ENCODE measurements at regions not wholly inside any gene's neighbourhood (a gene's known extent, or its start where the extent isn't known, plus 50 kb on each side); places are given as distances from the start of the nearest gene placed in this dataset.

DNA sequence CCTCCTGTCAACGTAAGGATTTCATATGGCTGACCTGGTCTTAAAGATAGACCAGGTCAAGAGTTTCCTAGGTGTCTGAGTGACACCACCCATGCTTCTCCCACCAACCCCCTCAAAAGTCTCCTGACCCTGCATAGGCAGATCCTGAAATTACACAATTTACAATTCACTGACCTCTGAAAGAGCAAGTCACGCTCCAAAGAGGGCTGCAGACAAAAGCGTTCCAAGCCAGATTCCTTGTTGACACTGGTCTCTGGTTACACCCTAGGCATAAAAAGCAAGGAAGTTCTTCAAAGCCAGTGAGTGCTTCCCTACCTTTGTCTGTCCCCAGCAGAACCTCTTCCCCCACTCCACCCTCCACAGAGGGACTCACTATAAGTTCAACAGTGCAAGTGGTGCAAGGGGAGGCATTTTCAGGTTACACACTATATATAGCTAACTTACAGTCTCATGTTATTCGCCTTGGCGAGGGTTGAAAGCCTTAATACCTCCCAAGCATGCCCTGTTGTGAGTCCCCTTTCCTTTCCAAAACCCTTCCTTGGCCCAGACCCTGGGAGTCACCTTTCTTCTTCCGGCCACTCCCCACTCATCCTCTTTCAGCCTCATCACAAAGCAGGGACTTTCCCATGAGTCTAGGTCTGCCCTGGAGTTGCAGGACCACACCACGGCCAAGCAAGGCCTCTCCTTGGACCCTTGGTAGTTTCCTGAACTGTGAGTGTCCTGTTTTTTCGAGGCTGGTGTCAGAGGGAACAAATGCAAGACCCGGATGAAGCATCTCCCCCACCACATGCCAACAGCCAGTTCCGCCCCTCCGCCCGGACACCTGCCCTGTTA is 58.0 kb upstream of the KLF3 start (continued):
- TF ChIP-seq CBFB (CRISPR knock-in tag; IDR thresholded peaks at IDR 0.05; ENCODE audit: low read depth) (no peak), IRF2 (CRISPR knock-in tag; IDR thresholded peaks at IDR 0.05; ENCODE audit: borderline replicate concordance, low read depth) (no peak), ZNF121 (CRISPR knock-in tag; IDR thresholded peaks at IDR 0.05) (no peak), ETV6 (CRISPR knock-in tag; IDR thresholded peaks at IDR 0.05) (no peak), TEAD4 (CRISPR knock-in tag; IDR thresholded peaks at IDR 0.05) (no peak), ZNF232 (CRISPR knock-in tag; IDR thresholded peaks at IDR 0.05) (no peak), OVOL2 (CRISPR knock-in tag; IDR thresholded peaks at IDR 0.05; ENCODE audit: borderline replicate concordance) (no peak), NFATC4 (CRISPR knock-in tag; IDR thresholded peaks at IDR 0.05) (no peak), NFYB (CRISPR knock-in tag; conservative IDR thresholded peaks at IDR 0.05; ENCODE audit: low read depth) (no peak), EMX1 (CRISPR knock-in tag; IDR thresholded peaks at IDR 0.05) (no peak)
- TF ChIP-seq, protein P1, sequence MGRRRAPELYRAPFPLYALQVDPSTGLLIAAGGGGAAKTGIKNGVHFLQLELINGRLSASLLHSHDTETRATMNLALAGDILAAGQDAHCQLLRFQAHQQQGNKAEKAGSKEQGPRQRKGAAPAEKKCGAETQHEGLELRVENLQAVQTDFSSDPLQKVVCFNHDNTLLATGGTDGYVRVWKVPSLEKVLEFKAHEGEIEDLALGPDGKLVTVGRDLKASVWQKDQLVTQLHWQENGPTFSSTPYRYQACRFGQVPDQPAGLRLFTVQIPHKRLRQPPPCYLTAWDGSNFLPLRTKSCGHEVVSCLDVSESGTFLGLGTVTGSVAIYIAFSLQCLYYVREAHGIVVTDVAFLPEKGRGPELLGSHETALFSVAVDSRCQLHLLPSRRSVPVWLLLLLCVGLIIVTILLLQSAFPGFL (CRISPR knock-in tag; IDR thresholded peaks at IDR 0.05; ENCODE audit: borderline replicate concordance): no peak
- TF ChIP-seq, protein P2, sequence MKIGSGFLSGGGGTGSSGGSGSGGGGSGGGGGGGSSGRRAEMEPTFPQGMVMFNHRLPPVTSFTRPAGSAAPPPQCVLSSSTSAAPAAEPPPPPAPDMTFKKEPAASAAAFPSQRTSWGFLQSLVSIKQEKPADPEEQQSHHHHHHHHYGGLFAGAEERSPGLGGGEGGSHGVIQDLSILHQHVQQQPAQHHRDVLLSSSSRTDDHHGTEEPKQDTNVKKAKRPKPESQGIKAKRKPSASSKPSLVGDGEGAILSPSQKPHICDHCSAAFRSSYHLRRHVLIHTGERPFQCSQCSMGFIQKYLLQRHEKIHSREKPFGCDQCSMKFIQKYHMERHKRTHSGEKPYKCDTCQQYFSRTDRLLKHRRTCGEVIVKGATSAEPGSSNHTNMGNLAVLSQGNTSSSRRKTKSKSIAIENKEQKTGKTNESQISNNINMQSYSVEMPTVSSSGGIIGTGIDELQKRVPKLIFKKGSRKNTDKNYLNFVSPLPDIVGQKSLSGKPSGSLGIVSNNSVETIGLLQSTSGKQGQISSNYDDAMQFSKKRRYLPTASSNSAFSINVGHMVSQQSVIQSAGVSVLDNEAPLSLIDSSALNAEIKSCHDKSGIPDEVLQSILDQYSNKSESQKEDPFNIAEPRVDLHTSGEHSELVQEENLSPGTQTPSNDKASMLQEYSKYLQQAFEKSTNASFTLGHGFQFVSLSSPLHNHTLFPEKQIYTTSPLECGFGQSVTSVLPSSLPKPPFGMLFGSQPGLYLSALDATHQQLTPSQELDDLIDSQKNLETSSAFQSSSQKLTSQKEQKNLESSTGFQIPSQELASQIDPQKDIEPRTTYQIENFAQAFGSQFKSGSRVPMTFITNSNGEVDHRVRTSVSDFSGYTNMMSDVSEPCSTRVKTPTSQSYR (CRISPR knock-in tag; IDR thresholded peaks at IDR 0.05): no peak

DNA sequence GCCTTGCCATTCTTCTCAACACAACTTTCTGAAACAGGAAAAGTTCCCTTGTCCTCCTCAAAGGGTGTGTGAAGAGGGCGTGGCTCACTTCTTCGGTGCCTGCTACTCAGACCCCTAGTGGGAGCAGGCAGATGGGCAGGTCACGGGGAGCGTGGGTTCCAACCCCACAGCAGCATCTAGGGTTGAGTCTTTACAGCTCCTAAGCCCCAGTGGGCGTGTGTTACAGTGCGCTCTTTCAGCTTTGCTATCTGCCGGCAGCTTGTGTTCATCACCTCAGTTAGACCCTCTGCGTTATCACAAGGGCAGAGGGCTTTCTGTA is 57.5 kb upstream of the KLF3 start:
- DNase-seq (ENCODE audit: low spot score) (no peak), ATAC-seq (0 out of 2 replicates have a peak, but pooled peaks have one; percentile 12)
- H3K9me3 Mint-ChIP-seq: peaks cover 11% of the 10 kb centered on the region
- H3K27me3 Mint-ChIP-seq (ENCODE audit: low read depth): no peaks in the 10 kb centered on the region; the same call in 1 of the 2 replicates
- peaks cover 47% of the 10 kb centered on the region for H3K4me1 Mint-ChIP-seq
- no peaks in the 10 kb centered on the region for H3K36me3 Mint-ChIP-seq
- POLR2A ChIA-PET: no interaction called here
- CTCF ChIA-PET: no interaction called here
- H3K27ac Mint-ChIP-seq: peak overlapping the region; percentile 17; the same call in 1 of the 2 replicates
- no peak for TF ChIP-seq ZNF121 (CRISPR knock-in tag; IDR thresholded peaks at IDR 0.05)
- no peak for TF ChIP-seq ZNF317 (CRISPR knock-in tag; IDR thresholded peaks at IDR 0.05; ENCODE audit: borderline replicate concordance, low read depth)
- no peak for TF ChIP-seq ZNF138 (CRISPR knock-in tag; conservative IDR thresholded peaks at IDR 0.05)
- TF ChIP-seq ZNF219 (CRISPR knock-in tag; IDR thresholded peaks at IDR 0.05; ENCODE audit: borderline replicate concordance): no peak
- no peak for TF ChIP-seq GABPB1 (CRISPR knock-in tag; IDR thresholded peaks at IDR 0.05)
- TF ChIP-seq IRF2 (CRISPR knock-in tag; IDR thresholded peaks at IDR 0.05; ENCODE audit: borderline replicate concordance, low read depth): no peak
- TF ChIP-seq, protein P3, sequence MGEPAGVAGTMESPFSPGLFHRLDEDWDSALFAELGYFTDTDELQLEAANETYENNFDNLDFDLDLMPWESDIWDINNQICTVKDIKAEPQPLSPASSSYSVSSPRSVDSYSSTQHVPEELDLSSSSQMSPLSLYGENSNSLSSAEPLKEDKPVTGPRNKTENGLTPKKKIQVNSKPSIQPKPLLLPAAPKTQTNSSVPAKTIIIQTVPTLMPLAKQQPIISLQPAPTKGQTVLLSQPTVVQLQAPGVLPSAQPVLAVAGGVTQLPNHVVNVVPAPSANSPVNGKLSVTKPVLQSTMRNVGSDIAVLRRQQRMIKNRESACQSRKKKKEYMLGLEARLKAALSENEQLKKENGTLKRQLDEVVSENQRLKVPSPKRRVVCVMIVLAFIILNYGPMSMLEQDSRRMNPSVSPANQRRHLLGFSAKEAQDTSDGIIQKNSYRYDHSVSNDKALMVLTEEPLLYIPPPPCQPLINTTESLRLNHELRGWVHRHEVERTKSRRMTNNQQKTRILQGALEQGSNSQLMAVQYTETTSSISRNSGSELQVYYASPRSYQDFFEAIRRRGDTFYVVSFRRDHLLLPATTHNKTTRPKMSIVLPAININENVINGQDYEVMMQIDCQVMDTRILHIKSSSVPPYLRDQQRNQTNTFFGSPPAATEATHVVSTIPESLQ (CRISPR knock-in tag; IDR thresholded peaks at IDR 0.05): no peak
- TF ChIP-seq GTF2I (CRISPR knock-in tag; conservative IDR thresholded peaks at IDR 0.05): no peak
- no peak for TF ChIP-seq NFATC4 (CRISPR knock-in tag; IDR thresholded peaks at IDR 0.05)
- TF ChIP-seq EMX1 (CRISPR knock-in tag; IDR thresholded peaks at IDR 0.05): no peak
- TF ChIP-seq, protein P4, sequence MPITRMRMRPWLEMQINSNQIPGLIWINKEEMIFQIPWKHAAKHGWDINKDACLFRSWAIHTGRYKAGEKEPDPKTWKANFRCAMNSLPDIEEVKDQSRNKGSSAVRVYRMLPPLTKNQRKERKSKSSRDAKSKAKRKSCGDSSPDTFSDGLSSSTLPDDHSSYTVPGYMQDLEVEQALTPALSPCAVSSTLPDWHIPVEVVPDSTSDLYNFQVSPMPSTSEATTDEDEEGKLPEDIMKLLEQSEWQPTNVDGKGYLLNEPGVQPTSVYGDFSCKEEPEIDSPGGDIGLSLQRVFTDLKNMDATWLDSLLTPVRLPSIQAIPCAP (CRISPR knock-in tag; IDR thresholded peaks at IDR 0.05): no peak
- H3K4me3 Mint-ChIP-seq: no peak overlapping the region
